ENCODE measurements at regions not wholly inside any gene's neighbourhood (a gene's known extent, or its start where the extent isn't known, plus 50 kb on each side); places are given as distances from the start of the nearest gene placed in this dataset.

DNA sequence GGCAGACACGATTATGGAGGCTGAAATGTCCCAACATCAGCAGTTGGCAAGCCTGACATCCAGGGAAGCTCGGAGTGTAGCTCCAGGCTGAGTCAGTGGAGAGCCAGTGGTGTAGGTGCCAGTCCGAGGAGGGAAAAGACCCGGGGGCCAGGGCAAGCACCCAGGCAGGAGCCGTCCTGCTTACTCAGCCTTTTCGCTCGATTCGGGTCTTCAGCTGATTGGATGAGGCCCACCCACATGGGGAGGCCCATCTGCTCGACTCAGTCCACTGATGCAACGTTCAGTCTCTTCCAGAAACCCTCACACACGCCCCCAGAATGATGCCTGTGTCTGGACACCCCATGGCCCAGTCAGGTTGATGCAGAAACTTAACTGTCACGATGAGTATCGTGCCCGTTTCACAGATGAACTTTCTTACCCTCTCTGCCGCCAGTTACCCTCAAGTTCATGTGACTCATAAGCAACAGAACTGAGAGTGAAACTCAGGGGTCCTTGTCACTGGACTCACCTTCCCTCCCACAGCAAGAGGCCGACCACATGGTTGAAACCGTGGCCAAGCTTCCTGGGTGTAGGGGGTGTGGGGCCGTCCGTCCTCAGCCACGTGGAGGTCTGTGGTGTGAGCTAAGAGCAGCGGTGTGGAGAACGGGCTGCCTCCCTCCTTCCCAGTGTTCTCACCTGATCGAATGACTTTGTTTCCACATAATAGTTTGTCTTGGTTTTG, 197.4 kb upstream of the HDAC4 start:
- TF ChIP-seq, protein P1, sequence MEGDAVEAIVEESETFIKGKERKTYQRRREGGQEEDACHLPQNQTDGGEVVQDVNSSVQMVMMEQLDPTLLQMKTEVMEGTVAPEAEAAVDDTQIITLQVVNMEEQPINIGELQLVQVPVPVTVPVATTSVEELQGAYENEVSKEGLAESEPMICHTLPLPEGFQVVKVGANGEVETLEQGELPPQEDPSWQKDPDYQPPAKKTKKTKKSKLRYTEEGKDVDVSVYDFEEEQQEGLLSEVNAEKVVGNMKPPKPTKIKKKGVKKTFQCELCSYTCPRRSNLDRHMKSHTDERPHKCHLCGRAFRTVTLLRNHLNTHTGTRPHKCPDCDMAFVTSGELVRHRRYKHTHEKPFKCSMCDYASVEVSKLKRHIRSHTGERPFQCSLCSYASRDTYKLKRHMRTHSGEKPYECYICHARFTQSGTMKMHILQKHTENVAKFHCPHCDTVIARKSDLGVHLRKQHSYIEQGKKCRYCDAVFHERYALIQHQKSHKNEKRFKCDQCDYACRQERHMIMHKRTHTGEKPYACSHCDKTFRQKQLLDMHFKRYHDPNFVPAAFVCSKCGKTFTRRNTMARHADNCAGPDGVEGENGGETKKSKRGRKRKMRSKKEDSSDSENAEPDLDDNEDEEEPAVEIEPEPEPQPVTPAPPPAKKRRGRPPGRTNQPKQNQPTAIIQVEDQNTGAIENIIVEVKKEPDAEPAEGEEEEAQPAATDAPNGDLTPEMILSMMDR (IDR thresholded peaks at IDR 0.05), result no peak
- no peak for TF ChIP-seq EP300 (IDR thresholded peaks at IDR 0.05; ENCODE audit: low read depth)
- no peak for TF ChIP-seq POLR2AphosphoS5 (IDR thresholded peaks at IDR 0.05)
